ENCODE measurements at regions not wholly inside any gene's neighbourhood (a gene's known extent, or its start where the extent isn't known, plus 50 kb on each side); places are given as distances from the start of the nearest gene placed in this dataset.

DNA sequence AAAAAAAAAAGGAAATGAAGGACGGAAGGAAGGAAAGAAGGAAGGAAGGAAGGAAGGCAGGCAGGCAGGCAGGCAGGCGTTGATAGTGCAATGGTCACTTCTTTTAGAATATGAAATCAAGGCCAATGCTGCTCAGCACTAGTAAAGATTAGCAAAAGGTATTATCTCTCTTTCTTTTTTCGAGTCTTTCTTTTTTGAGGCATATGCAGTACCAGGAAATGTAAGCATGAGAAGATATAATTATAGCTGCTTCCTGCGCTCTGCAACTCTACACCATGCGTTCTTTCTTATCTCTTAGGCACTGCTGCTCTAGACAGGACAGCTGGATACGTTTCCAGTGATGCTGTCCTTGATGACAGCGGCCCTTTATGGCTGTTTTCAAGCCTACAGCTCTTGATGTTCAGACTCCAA, 1512.5 kb upstream of the B3GALT2 start (continued):
- TF ChIP-seq NCOA6 (IDR thresholded peaks at IDR 0.05) = no peak
- TF ChIP-seq NCOA1 (IDR thresholded peaks at IDR 0.05; ENCODE audit: low read depth) = peak; percentile 22; the same call in 1 of the 2 replicates
- peak in 1 of 2 experiments; percentile 81; a peak in 2 of 4 replicates for TF ChIP-seq RCOR1 (IDR thresholded peaks at IDR 0.05; ENCODE audit: borderline replicate concordance in 1 of 2, low read depth in 2 of 2, low read length in 2 of 2)
- TF ChIP-seq KHSRP (IDR thresholded peaks at IDR 0.05) = no peak
- TF ChIP-seq SREBF2 (CRISPR knock-in tag; IDR thresholded peaks at IDR 0.05) = no peak
- TF ChIP-seq KDM4B (IDR thresholded peaks at IDR 0.05; ENCODE audit: borderline replicate concordance in 2 of 2, low read depth in 1 of 2) = no peak
- TF ChIP-seq ZNF561 (CRISPR knock-in tag; conservative IDR thresholded peaks at IDR 0.05) = no peak
- TF ChIP-seq TEAD4 (IDR thresholded peaks at IDR 0.05; ENCODE audit: low read length) = peak; percentile 80
- TF ChIP-seq TEAD4 (CRISPR knock-in tag; IDR thresholded peaks at IDR 0.05; ENCODE audit: borderline replicate concordance) = no peak
- no peak for TF ChIP-seq XRCC4 (IDR thresholded peaks at IDR 0.05; ENCODE audit: extremely low read depth, insufficient read depth, insufficient read length)
- TF ChIP-seq NFIC (IDR thresholded peaks at IDR 0.05) = peak; percentile 15; the same call in 1 of the 2 replicates
- no peak for TF ChIP-seq C11orf30 (IDR thresholded peaks at IDR 0.05; ENCODE audit: low read depth)
- no peak for TF ChIP-seq RBM25 (IDR thresholded peaks at IDR 0.05; ENCODE audit: low read depth, low read length, severe bottlenecking)
- TF ChIP-seq ZNF431 (CRISPR knock-in tag; IDR thresholded peaks at IDR 0.05) = no peak
- no peak for TF ChIP-seq MTF1 (CRISPR knock-in tag; IDR thresholded peaks at IDR 0.05; ENCODE audit: borderline replicate concordance)
- TF ChIP-seq, protein P1, sequence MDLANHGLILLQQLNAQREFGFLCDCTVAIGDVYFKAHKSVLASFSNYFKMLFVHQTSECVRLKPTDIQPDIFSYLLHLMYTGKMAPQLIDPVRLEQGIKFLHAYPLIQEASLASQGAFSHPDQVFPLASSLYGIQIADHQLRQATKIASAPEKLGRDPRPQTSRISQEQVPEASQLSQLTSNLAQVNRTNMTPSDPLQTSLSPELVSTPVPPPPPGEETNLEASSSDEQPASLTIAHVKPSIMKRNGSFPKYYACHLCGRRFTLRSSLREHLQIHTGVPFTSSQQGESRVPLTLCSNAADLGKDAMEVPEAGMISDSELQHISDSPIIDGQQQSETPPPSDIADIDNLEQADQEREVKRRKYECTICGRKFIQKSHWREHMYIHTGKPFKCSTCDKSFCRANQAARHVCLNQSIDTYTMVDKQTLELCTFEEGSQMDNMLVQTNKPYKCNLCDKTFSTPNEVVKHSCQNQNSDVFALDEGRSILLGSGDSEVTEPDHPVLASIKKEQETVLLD (IDR thresholded peaks at IDR 0.05) = 0 out of 2 replicates have a peak, but pooled peaks have one; percentile 58
- no peak for TF ChIP-seq GATAD2B (IDR thresholded peaks at IDR 0.05; ENCODE audit: borderline replicate concordance)
- 0 out of 2 replicates have a peak, but pooled peaks have one; percentile 49 for TF ChIP-seq MEF2A (IDR thresholded peaks at IDR 0.05; ENCODE audit: control insufficient read depth, low read depth, low read length)
- peak; percentile 39; the same call in 1 of the 2 replicates for TF ChIP-seq HDAC2 (IDR thresholded peaks at IDR 0.05)
- TF ChIP-seq, protein P2, sequence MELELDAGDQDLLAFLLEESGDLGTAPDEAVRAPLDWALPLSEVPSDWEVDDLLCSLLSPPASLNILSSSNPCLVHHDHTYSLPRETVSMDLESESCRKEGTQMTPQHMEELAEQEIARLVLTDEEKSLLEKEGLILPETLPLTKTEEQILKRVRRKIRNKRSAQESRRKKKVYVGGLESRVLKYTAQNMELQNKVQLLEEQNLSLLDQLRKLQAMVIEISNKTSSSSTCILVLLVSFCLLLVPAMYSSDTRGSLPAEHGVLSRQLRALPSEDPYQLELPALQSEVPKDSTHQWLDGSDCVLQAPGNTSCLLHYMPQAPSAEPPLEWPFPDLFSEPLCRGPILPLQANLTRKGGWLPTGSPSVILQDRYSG (tag; conservative IDR thresholded peaks at IDR 0.05; ENCODE audit: low read depth) = no peak
- TF ChIP-seq MBD2 (IDR thresholded peaks at IDR 0.05; ENCODE audit: borderline replicate concordance, low read depth) = 0 out of 2 replicates have a peak, but pooled peaks have one; percentile 24
- no peak for TF ChIP-seq JUND (IDR thresholded peaks at IDR 0.05; ENCODE audit: borderline replicate concordance, low read depth, low read length)
- no peak for TF ChIP-seq JUND (tag; IDR thresholded peaks at IDR 0.05; ENCODE audit: borderline replicate concordance, low read depth, low read length)
- peak; percentile 70; the same call in 1 of the 2 replicates for TF ChIP-seq CC2D1A (IDR thresholded peaks at IDR 0.05)
- no peak for TF ChIP-seq NR2F6 (CRISPR knock-in tag; IDR thresholded peaks at IDR 0.05)
- no peak for TF ChIP-seq ZSCAN29 (IDR thresholded peaks at IDR 0.05)
- no peak for TF ChIP-seq GTF2F1 (IDR thresholded peaks at IDR 0.05; ENCODE audit: low read depth, low read length)
- no peak for TF ChIP-seq HNRNPH1 (optimal IDR thresholded peaks at IDR 0.05; ENCODE audit: low read depth, low read length)
- TF ChIP-seq, protein P3, sequence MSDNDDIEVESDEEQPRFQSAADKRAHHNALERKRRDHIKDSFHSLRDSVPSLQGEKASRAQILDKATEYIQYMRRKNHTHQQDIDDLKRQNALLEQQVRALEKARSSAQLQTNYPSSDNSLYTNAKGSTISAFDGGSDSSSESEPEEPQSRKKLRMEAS (CRISPR knock-in tag; IDR thresholded peaks at IDR 0.05) = peak; percentile 27; the same call in 1 of the 2 replicates
- no peak for TF ChIP-seq IFI16 (CRISPR knock-in tag; IDR thresholded peaks at IDR 0.05)
- TF ChIP-seq CSDE1 (IDR thresholded peaks at IDR 0.05) = no peak
- TF ChIP-seq DNMT1 (IDR thresholded peaks at IDR 0.05) = no peak

Measured in K562 (cell line).